HG03159 (cell line): ENCODE measurements at regions not wholly inside any gene's neighbourhood (a gene's known extent, or its start where the extent isn't known, plus 50 kb on each side); places are given as distances from the start of the nearest gene placed in this dataset.

Source experiments
- ATAC-seq: cut with Tn5 transposase; IDR thresholded peaks from one replicate; pipeline ENCODE4 v1.9.1; 2021; ENCODE audit warnings: mild to moderate bottlenecking, moderate library complexity; ENCODE audit not compliant: unreplicated experiment

GRCh38 chr11:25943031-25943430 lies 388.9 kb upstream of the ANO3 start:
- ATAC-seq, result no peak

DNA sequence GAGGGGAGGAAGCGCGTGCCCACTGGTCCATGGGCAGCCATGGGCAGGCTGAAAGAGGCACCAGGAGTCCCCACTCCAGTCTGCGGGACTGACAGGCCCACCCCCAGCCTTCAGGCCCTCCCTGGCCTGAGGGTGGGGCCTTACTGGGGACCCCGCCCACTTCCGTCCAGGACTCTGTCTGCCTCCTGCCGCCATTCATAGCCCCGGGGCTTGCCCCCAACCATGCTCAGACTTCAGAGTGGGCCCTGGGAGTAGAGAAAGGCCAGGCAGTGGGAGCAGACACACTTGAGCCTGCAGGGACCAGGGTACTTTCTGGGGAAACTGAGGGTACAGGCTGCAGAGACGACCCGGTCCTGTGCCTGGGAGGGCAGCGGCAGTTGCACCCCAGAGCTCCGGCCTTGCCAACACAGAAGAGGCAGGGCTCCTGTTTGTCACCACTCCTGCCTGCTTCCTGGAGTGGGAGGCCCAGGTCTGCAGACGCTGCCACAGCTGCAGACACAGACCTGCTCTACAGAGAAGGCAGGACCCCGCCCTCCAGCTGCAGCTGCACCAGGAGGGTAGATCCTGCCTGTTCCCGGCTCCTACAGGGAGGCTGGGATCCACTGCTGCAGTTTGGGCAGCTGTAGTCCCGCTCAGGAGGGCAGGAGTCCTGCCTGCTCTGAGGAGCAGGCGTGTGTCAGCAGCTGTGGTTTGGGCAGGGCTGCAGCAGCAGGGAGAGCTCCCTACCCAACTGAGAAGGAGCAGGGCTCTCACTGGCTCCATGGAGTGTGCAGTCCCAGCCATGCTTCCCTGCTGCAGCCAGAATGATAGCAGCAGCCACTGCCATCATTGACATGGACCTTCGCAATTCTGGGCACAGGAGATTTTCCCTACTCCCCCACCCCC lies 387.9 kb upstream of the ANO3 start:
- no peak for ATAC-seq

GRCh38 chr11:25949918-25950317 lies 382.0 kb upstream of the ANO3 start:
- no peak for ATAC-seq

DNA sequence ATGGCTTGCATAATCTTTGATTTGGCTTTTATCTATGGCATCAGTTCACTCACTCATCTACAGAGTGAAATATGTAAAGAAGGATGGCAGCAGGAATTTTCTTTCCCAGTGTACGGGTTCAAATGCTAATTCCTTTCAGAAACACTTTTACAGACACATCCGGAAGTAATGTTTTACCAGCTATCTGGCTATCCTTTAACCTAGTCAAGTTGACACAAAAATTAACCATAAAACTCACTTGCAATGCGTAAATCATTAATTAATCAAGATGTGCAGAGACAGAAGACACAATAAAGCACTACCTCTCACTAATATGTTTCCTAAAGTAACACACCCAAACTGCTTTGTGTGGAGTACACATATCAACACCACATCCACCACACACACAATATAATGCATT lies 378.9 kb upstream of the ANO3 start:
- ATAC-seq, result no peak

GRCh38 chr11:25958045-25958444 lies 373.9 kb upstream of the ANO3 start:
- ATAC-seq, result no peak

- no peak for ATAC-seq
These were observed 370.4 kb upstream of the ANO3 start for GRCh38 chr11:25961539-25961938.

- peak; percentile 64 for ATAC-seq
These were observed 361.0 kb upstream of the ANO3 start for GRCh38 chr11:25970726-25971508.

DNA sequence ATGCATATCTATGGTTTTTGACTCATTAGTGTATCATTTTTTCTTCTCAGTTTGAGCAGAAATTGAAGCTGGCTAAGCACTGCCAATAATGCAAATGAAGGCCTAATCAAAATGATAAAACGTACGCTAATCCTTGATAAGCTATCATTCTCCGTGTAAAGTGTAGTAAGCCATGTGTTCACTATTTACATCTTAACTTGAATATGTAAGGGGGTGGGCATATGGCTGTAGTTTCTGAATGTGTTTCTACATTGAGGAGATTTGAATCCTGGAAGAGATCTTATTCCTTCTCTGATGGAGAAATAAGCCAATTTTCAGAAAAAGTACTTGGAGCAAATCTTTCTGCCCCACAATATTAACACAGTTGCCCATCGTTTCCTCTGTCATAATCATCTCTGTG lies 351.8 kb upstream of the ANO3 start:
- no peak for ATAC-seq

GRCh38 chr11:25981998-25982397 lies 349.9 kb upstream of the ANO3 start:
- ATAC-seq, result peak; percentile 93

DNA sequence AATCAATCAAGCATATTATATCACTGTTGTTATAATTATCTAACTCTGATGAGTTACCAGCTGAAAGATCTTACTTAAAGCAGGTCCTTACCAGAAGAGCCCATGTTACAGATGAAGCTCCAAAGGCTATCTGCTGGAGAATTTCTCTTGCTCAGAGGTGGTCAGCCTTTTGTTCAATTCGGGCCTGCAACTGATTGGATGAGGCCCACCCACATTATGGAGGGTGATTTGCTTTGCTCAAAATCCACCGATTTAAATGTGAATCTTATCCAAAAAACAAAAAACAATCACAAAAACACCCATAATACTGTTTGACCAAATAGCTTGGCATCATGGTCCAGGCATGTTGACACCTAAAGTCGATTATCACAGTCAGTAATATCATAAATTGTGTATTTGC lies 348.6 kb upstream of the ANO3 start:
- no peak for ATAC-seq

DNA sequence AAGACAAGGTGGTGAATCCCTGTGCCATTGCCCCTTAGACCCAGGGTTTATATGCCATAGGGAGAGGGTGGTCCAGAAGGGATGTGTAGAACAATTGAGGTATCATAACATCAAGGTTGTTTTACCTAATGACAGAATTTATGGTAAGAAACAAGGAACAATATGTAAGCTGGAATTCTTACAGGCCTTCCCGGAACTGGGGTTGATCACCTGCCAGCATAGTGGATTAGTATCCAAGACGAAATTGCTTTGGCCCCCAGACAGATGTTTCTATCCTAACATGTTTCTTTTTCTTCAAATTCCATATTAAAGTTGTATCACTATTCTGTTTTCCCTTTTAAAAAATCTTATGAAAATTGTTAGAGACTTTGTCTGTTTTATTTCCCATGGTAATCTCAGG lies 343.8 kb upstream of the ANO3 start:
- no peak for ATAC-seq

- ATAC-seq, result no peak
These were observed 341.5 kb upstream of the ANO3 start for GRCh38 chr11:25990406-25990805.

DNA sequence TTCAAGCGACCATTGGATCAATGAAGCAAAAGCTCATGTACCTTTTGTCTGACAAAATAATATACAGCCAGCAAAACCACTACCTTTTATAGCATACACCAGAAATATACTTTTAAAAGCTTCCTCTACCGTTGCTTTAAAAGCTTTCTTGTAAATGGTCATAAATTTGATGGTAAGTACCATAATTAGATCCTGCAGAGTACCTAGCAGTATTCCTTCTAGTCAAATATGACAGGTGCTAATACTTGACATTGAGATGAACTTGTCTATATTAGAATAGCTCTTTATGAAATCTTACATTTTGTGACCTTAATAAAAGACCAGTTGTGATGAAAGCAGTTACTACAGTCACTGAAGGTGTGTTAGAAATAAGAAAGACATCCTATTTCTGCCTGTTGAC lies 340.5 kb upstream of the ANO3 start:
- ATAC-seq, result no peak

DNA sequence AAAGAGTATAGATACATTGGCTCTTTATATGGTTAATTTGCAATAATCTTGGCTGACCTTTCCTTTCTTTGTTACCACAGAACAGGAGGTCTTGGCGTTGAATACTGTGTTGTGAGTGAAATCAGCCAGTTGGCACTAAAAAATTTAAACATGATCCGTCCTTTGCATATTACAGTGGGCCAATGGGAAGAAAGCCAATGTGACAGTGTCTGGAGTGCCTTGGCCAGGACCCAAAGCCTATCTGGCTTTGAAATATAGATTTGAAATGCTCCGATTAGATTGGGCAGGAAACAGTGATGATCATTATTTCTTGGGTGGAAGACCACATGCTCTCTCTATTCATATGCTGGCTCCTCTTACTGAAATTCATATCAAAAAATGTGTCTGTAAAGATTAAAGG lies 339.6 kb upstream of the ANO3 start:
- no peak for ATAC-seq

DNA sequence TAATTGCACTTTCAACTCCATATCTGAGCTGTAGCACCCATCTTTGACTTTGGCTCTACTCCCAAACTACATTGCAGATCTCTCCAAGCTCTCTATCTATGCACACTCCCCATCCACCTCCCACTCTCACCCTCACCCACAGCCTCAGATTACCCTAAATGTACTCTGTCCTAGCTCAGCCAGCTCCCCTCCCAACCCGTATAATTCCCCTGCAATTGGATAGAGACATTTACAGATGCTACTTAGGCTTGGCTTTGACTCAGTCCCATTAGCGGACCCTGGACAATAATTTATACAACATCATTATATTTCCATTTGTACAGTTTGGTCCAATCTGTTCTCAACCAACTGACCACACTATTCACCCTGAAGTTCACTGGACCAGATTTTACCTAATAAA lies 338.9 kb upstream of the ANO3 start:
- no peak for ATAC-seq

GRCh38 chr11:26011474-26011873 lies 320.5 kb upstream of the ANO3 start:
- no peak for ATAC-seq

DNA sequence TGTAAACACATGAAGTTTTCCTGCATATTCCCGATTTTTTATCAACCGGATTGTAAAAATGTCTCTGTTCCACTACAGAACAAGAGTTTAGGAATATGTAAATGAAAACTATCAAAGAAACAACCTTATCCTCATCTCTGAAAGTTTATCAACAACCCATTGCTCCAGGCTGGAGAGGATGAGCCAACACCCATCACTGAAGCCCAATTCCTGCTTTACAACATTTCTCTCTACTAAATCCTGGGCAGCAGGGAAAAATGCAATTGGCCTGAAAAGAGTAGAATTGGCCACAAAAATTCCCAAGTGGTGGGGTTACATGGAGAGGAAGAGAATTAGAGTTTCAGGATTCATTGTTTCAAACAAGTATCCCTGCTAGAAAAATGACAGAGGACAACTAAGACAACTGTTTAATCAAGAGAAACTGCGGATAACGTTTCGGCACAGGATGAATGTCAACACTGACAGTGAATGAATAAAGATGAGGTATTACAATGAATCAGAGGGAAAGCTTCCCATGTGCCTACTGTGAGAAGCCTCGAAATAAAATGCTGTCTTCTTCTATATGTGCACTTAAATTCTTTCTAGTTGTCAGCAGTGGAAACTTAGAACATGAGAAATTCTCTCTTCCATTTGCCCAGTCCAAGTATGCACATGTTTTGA lies 317.3 kb upstream of the ANO3 start:
- ATAC-seq, result no peak

DNA sequence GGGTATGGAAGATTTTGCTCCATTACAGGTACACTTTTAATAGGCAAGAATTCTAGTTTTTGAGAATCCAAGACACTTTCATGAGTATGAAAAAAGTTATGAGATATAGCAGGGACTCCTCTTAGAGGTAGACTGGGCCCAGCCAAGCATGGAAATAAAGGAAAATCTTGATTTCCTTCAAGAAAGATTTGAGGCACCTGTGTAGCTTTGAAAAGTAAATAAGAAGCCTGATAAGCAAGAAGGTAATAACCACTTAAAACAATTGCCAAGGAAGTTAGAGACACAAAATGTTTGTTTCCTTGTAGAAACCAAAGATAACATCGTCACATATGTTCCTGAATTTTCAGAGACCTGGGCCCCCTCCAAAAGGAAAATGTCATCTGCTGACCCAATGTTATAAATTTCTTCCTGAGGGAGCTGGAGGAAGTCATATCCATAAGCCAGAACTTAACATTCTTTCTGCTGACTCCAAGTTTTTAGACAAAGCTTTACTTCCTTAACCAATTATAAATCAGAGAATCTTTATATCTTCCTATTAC lies 314.5 kb upstream of the ANO3 start:
- ATAC-seq, result no peak

GRCh38 chr11:26017903-26018302 lies 314.0 kb upstream of the ANO3 start:
- ATAC-seq, result no peak

DNA sequence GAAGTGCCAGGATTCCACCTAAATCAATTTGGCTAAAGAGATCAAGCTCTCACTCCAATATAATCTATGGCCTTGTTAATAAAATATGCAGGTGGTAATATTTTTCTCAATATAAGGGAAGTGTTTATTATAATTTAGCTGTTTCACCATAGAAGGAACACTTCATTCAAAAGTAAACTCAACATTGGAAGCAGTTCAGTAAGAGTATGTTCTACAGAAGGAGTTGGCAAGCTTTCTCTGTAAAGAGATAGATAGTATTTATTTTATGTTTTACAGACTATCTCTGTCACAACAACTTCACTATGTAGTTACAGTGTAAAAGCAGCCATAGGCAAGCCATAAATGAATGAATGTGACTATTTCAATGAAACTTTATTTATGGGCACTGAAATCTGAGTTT lies 313.6 kb upstream of the ANO3 start:
- no peak for ATAC-seq

DNA sequence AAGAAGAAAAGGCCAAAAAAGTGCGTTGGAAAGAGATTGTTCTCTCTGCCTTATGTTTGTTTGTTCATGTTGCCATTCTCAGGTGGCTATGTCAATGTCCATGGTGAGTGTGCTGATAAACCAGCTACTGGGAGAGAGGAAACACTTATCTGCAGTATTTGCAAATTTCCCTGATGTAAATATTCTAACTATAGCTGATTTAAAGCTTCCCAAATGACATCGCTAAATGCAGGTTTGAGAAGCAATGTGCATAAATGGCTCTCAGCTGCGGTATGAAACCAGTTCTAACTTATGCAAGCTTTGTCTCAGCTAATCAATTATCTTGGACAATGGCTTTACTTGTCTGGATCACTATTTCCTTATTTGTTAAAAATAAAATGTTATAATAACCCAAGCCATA lies 312.5 kb upstream of the ANO3 start:
- ATAC-seq, result no peak
